ENCODE measurements at regions not wholly inside any gene's neighbourhood (a gene's known extent, or its start where the extent isn't known, plus 50 kb on each side); places are given as distances from the start of the nearest gene placed in this dataset.

DNA sequence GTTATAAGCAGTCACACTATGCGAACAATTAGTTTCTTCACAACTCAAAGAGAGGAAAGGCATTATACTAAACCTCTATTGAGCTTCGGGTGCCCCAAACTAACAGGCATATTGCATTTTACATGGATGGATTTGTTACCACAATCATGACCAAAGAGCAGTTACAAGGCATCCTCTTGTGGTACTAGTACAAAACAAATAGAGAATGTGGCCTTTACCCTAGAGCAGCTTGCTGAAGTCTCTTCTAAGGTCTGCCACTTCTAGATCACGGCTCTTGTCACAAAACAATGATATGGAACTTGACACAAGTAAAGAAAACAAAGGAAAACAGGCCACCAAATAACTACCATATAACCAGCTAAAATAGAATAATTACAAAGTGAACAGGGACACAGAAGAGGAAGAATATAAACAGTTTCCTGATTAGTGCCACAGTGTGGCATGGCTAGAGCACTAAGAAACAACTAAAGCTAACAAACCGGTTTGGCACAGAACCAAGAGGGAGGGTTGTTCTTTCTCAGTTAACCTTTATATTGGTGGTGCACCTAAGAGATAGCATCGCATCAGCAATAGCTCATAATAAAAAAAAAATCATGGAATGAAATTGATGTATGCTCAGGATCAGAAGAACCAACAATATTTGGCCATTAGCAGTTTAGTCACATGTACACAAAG lies 209.7 kb upstream of the ATP2B1 start (continued):
- TF ChIP-seq RBBP5 (conservative IDR thresholded peaks at IDR 0.05) = no peak

GRCh38 chr12:89909753-89910152 lies 201.1 kb upstream of the ATP2B1 start:
- POLR2A ChIA-PET = no interaction called here
- Histone ChIP-seq H3K27me3 (replicated peaks in 1 of 2; ENCODE audit: control insufficient read depth in 2 of 2, insufficient read depth in 2 of 2, low read length in 1 of 2) (no peaks in the 10 kb centered on the region), H3K79me2 (ENCODE audit: control insufficient read depth, insufficient read depth, low read length) (no peaks in the 10 kb centered on the region), H3K9me3 (replicated peaks; ENCODE audit: control insufficient read depth, insufficient read depth, low read length) (no peaks in the 10 kb centered on the region; the same call in 1 of the 3 replicates), H2AFZ (ENCODE audit: control insufficient read depth, low read depth, low read length) (no peak overlapping the region), H3K4me3 (no peak overlapping the region), H3K4me1 (ENCODE audit: control insufficient read depth, insufficient read depth, low read length) (no peaks in the 10 kb centered on the region), H3K27ac (ENCODE audit: control insufficient read depth, insufficient read depth) (no peak overlapping the region), H3K9ac (ENCODE audit: control insufficient read depth, insufficient read depth, low read length) (no peak overlapping the region), H3K4me2 (ENCODE audit: control insufficient read depth, insufficient read depth) (no peak overlapping the region), H3K36me3 (ENCODE audit: control insufficient read depth in 2 of 2, insufficient read depth in 2 of 2, low read length in 1 of 2) (no peaks in the 10 kb centered on the region), H4K20me1 (ENCODE audit: control insufficient read depth, insufficient read depth) (no peaks in the 10 kb centered on the region)
- TF ChIP-seq ZBTB11 (CRISPR knock-in tag; IDR thresholded peaks at IDR 0.05) (no peak), SREBF2 (IDR thresholded peaks at IDR 0.05; ENCODE audit: low read length) (no peak), NFIC (IDR thresholded peaks at IDR 0.05; ENCODE audit: low read depth, low read length) (no peak), NBN (IDR thresholded peaks at IDR 0.05) (no peak), EED (IDR thresholded peaks at IDR 0.05; ENCODE audit: low read depth) (no peak), MEF2A (IDR thresholded peaks at IDR 0.05; ENCODE audit: insufficient read depth, low read depth, low read length) (no peak), IRF4 (IDR thresholded peaks at IDR 0.05; ENCODE audit: low read depth, low read length) (no peak), NFYA (IDR thresholded peaks at IDR 0.05; ENCODE audit: borderline replicate concordance, low read depth, low read length) (no peak), JUNB (IDR thresholded peaks at IDR 0.05) (no peak), SUPT20H (IDR thresholded peaks at IDR 0.05; ENCODE audit: borderline replicate concordance, control insufficient read depth, low read depth, low read length) (no peak), TBL1XR1 (IDR thresholded peaks at IDR 0.05; ENCODE audit: low read depth, low read length) (no peak), DPF2 (IDR thresholded peaks at IDR 0.05) (no peak), MYB (IDR thresholded peaks at IDR 0.05; ENCODE audit: borderline replicate concordance, low read depth, low read length) (no peak), YBX1 (IDR thresholded peaks at IDR 0.05) (no peak), CREB1 (IDR thresholded peaks at IDR 0.05; ENCODE audit: low read depth) (no peak)
- TF ChIP-seq, protein P1, sequence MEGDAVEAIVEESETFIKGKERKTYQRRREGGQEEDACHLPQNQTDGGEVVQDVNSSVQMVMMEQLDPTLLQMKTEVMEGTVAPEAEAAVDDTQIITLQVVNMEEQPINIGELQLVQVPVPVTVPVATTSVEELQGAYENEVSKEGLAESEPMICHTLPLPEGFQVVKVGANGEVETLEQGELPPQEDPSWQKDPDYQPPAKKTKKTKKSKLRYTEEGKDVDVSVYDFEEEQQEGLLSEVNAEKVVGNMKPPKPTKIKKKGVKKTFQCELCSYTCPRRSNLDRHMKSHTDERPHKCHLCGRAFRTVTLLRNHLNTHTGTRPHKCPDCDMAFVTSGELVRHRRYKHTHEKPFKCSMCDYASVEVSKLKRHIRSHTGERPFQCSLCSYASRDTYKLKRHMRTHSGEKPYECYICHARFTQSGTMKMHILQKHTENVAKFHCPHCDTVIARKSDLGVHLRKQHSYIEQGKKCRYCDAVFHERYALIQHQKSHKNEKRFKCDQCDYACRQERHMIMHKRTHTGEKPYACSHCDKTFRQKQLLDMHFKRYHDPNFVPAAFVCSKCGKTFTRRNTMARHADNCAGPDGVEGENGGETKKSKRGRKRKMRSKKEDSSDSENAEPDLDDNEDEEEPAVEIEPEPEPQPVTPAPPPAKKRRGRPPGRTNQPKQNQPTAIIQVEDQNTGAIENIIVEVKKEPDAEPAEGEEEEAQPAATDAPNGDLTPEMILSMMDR (IDR thresholded peaks at IDR 0.05 in 2 of 3, conservative IDR thresholded peaks at IDR 0.05 in 1 of 3; ENCODE audit: control insufficient read depth in 2 of 3, extremely low read depth in 1 of 3, insufficient read depth in 1 of 3, low read depth in 3 of 3, low read length in 3 of 3) = no peak
- TF ChIP-seq, protein P2, sequence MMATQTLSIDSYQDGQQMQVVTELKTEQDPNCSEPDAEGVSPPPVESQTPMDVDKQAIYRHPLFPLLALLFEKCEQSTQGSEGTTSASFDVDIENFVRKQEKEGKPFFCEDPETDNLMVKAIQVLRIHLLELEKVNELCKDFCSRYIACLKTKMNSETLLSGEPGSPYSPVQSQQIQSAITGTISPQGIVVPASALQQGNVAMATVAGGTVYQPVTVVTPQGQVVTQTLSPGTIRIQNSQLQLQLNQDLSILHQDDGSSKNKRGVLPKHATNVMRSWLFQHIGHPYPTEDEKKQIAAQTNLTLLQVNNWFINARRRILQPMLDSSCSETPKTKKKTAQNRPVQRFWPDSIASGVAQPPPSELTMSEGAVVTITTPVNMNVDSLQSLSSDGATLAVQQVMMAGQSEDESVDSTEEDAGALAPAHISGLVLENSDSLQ (IDR thresholded peaks at IDR 0.05) = no peak
- SMC1A ChIA-PET (ENCODE audit: uncharacterized antibody, unreplicated experiment) = interaction anchor here (0.7 to 1.7 kb wide), 3 partner anchors 16 to 38 kb away, joined by 3 to 4 read pairs (median 3); no protein-coding TSS in a partner anchor
- in situ Hi-C loops (cut with MboI) = no loop called here
- CTCF ChIA-PET = interaction anchor here (1.7 kb wide), 1 partner anchor 10 kb away, joined by 6 read pairs; no protein-coding TSS in a partner anchor
- no peak for FAIRE-seq
- no peak for ATAC-seq
- no TSS peak for BruUV-seq (replicated peaks)
- DNase-seq (ENCODE audit: low read depth, low spot score) = no peak
- 85% methylated on average over 5 of the region's 5 CpGs for WGBS (ENCODE audit: insufficient coverage, insufficient replicate concordance, low lambda C conversion rate, missing lambda C conversion rate)
- RAD21 ChIA-PET (ENCODE audit: unreplicated experiment) = no interaction called here
- intact Hi-C loops (cut with micrococcal nuclease; ENCODE audit: unreplicated experiment) = no loop called here

Data from GM12878 (cell line).